H1 (cell line): ENCODE measurements at regions not wholly inside any gene's neighbourhood (a gene's known extent, or its start where the extent isn't known, plus 50 kb on each side); places are given as distances from the start of the nearest gene placed in this dataset.

Experiments
- CTCF ChIA-PET: fragments of 300-600 bp; sonication (Branson Sonifier 250); formaldehyde crosslinking; loops from one replicate; lab custom pipeline; 2021; ENCODE audit not compliant: partially characterized antibody; lab: Charles Lee
- POLR2A ChIA-PET: fragments of 300-600 bp; sonication (Branson Sonifier 250); formaldehyde crosslinking; loops from one replicate; lab custom pipeline; 2021; ENCODE audit warnings: inconsistent platforms; ENCODE audit not compliant: partially characterized antibody; lab: Charles Lee
- DNase-seq, 2 experiments: peaks; one replicate each; pipeline versions ENCODE4 v3.0.0 to v3.0.0-alpha.2; 2010 to 2022; ENCODE audit warnings: low spot score in 2 of 2, low read depth in 1 of 2, mixed read lengths in 1 of 2
- FAIRE-seq: peaks from 2 replicates; lab custom pipeline; 2011; peaks lifted over from hg19 to GRCh38; lab: Jason Lieb, UNC
- H2AFZ ChIP-seq: 2 replicates; pipeline ENCODE4 v1.8.1; 2012; ENCODE audit warnings: low read length, inconsistent platforms
- H2AK5ac ChIP-seq: 2 replicates; pipeline ENCODE4 v1.6.1; 2013; ENCODE audit warnings: low read depth, low read length
- H2BK120ac ChIP-seq: replicated peaks from 2 replicates; pipeline ENCODE3; 2013; ENCODE audit warnings: low read depth, low read length, inconsistent platforms
- H2BK12ac ChIP-seq: 2 replicates; pipeline ENCODE4 v1.6.1; 2013; ENCODE audit warnings: low read depth, low read length
- H2BK15ac ChIP-seq: 2 replicates; pipeline ENCODE4 v1.6.1; 2013; ENCODE audit warnings: low read length
- H2BK20ac ChIP-seq: 2 replicates; pipeline ENCODE4 v1.6.1; 2013; ENCODE audit warnings: low read length
- H2BK5ac ChIP-seq: 2 replicates; pipeline ENCODE4 v1.6.1; 2013; ENCODE audit warnings: low read depth, low read length
- H3K14ac ChIP-seq: 2 replicates; pipeline ENCODE4 v1.6.1; 2013; ENCODE audit warnings: inconsistent platforms; ENCODE audit not compliant: insufficient read length
- H3K18ac ChIP-seq: 2 replicates; pipeline ENCODE4 v1.6.1; 2013; ENCODE audit warnings: low read length; ENCODE audit errors: extremely low read depth
- H3K23ac ChIP-seq: 2 replicates; pipeline ENCODE4 v1.6.1; 2013; ENCODE audit warnings: inconsistent platforms; ENCODE audit not compliant: insufficient read length
- H3K23me2 ChIP-seq: 2 replicates; pipeline ENCODE4 v1.6.1; 2013; ENCODE audit warnings: low read depth, low read length
- H3K27ac ChIP-seq: 2 replicates; pipeline ENCODE4 v1.6.1; 2011; ENCODE audit warnings: low read depth, low read length, inconsistent platforms
- H3K27me3 ChIP-seq, 4 experiments: replicated peaks in 1 of 4; 1 replicate in 1 of 4; 2 replicates in 3 of 4; pipeline versions ENCODE4 v1.6.1 to v1.8.1; 2011 to 2013; ENCODE audit warnings: low read length in 3 of 4, mild to moderate bottlenecking in 3 of 4, inconsistent platforms in 2 of 4, mixed read lengths in 2 of 4, moderate library complexity in 1 of 4; ENCODE audit not compliant: control insufficient read depth in 3 of 4, insufficient read depth in 3 of 4; ENCODE audit errors: extremely low read depth in 1 of 4
- H3K36me3 ChIP-seq, 4 experiments: 2 replicates each; pipeline versions ENCODE4 v1.6.1 to v1.8.1; 2011 to 2013; ENCODE audit warnings: mild to moderate bottlenecking in 4 of 4, low read length in 3 of 4, moderate library complexity in 2 of 4, control low read depth in 1 of 4, inconsistent platforms in 1 of 4; ENCODE audit not compliant: insufficient read depth in 4 of 4, control insufficient read depth in 2 of 4
- H3K4ac ChIP-seq: replicated peaks from 2 replicates; pipeline ENCODE3; 2013; ENCODE audit warnings: low read length, low read depth, mixed read lengths, inconsistent platforms; ENCODE audit not compliant: insufficient read length
- H3K4me1 ChIP-seq, 4 experiments: replicated peaks in 1 of 4; 1 replicate in 1 of 4; 2 replicates in 3 of 4; pipeline versions ENCODE4 v1.6.1 to v1.8.1; 2011 to 2013; ENCODE audit warnings: low read length in 3 of 4, inconsistent platforms in 2 of 4, mixed read lengths in 1 of 4; ENCODE audit not compliant: insufficient read depth in 4 of 4, control insufficient read depth in 3 of 4
- H3K4me2 ChIP-seq, 2 experiments: 2 replicates each; pipeline versions ENCODE4 v1.6.1 to v1.8.1; 2011 to 2013; ENCODE audit warnings: low read depth in 2 of 2, low read length in 2 of 2, control low read depth in 1 of 2, inconsistent platforms in 1 of 2, mild to moderate bottlenecking in 1 of 2; ENCODE audit not compliant: insufficient read depth in 1 of 2
- H3K4me3 ChIP-seq, 4 experiments: fragments of 200-600, 300-600 bp in 1 of 4; sonication (generic), shearing (Covaris generic), sonication (Bioruptor Twin) in 1 of 4; 2 replicates each; pipeline versions ENCODE4 v1.5.1 to v1.8.1; 2011 to 2016; ENCODE audit warnings: low read length in 4 of 4, low read depth in 3 of 4, control low read depth in 2 of 4, inconsistent platforms in 2 of 4, mild to moderate bottlenecking in 2 of 4, mixed read lengths in 1 of 4, moderate library complexity in 1 of 4; ENCODE audit not compliant: insufficient read depth in 2 of 4; ENCODE audit errors: extremely low read depth in 1 of 4
- H3K56ac ChIP-seq: replicated peaks from 2 replicates; pipeline ENCODE3; 2013; ENCODE audit warnings: low read depth, mild to moderate bottlenecking, mixed read lengths, low read length, inconsistent platforms; ENCODE audit not compliant: insufficient read length
- H3K79me1 ChIP-seq: 2 replicates; pipeline ENCODE4 v1.6.1; 2013; ENCODE audit warnings: low read depth, low read length, control low read depth
- H3K79me2 ChIP-seq, 2 experiments: 2 replicates each; pipeline versions ENCODE4 v1.6.1 to v1.8.1; 2012 to 2013; ENCODE audit warnings: low read length in 2 of 2, mild to moderate bottlenecking in 2 of 2, inconsistent platforms in 1 of 2; ENCODE audit not compliant: insufficient read depth in 2 of 2, control insufficient read depth in 1 of 2
- H3K9ac ChIP-seq, 4 experiments: replicated peaks in 1 of 4; 1 replicate in 1 of 4; 2 replicates in 3 of 4; pipeline versions ENCODE4 v1.6.1 to v1.8.1; 2011 to 2013; ENCODE audit warnings: low read depth in 3 of 4, low read length in 3 of 4, control low read depth in 2 of 4, mild to moderate bottlenecking in 2 of 4, moderate library complexity in 2 of 4, inconsistent platforms in 1 of 4; ENCODE audit errors: extremely low read depth in 1 of 4
- H3K9me3 ChIP-seq, 2 experiments: 2 replicates each; pipeline versions ENCODE4 v1.6.1 to v1.8.1; 2012 to 2013; ENCODE audit warnings: mild to moderate bottlenecking in 2 of 2, moderate library complexity in 2 of 2, control low read depth in 1 of 2, inconsistent platforms in 1 of 2, low read depth in 1 of 2, low read length in 1 of 2, mixed read lengths in 1 of 2; ENCODE audit not compliant: insufficient read depth in 2 of 2
- H4K20me1 ChIP-seq, 2 experiments: replicated peaks in 1 of 2; 2 replicates each; pipeline versions ENCODE3 to v1.8.1; 2011 to 2013; ENCODE audit warnings: inconsistent platforms in 2 of 2, low read length in 2 of 2, mild to moderate bottlenecking in 1 of 2; ENCODE audit not compliant: insufficient read depth in 2 of 2, control insufficient read depth in 1 of 2
- H4K5ac ChIP-seq: 2 replicates; pipeline ENCODE4 v1.6.1; 2013; ENCODE audit warnings: low read length, low read depth, mixed read lengths, inconsistent platforms; ENCODE audit not compliant: insufficient read length
- H4K8ac ChIP-seq: 2 replicates; pipeline ENCODE4 v1.8.0; 2013; ENCODE audit warnings: mild to moderate bottlenecking, moderate library complexity, low read length, inconsistent platforms; ENCODE audit not compliant: insufficient read depth; ENCODE audit errors: extremely low read depth
- H4K91ac ChIP-seq: replicated peaks from 2 replicates; pipeline ENCODE3; 2013; ENCODE audit warnings: low read length, mixed read lengths, inconsistent platforms; ENCODE audit not compliant: insufficient read length
- CTBP2 ChIP-seq: IDR thresholded peaks from 2 replicates; pipeline ENCODE4 v1.7.0; 2011; ENCODE audit warnings: borderline replicate concordance, mild to moderate bottlenecking, moderate library complexity, mixed read lengths, low read length; ENCODE audit not compliant: insufficient read depth, insufficient read length
- MAFK ChIP-seq: IDR thresholded peaks from 2 replicates; pipeline ENCODE4 v1.6.1; 2012; ENCODE audit warnings: low read depth, mild to moderate bottlenecking, improper control_type of control experiment, low read length
- NRF1 ChIP-seq: IDR thresholded peaks from 2 replicates; pipeline ENCODE4 v1.6.1; 2011; ENCODE audit warnings: mild to moderate bottlenecking, low read depth, low read length, improper control_type of control experiment
- SAP30 ChIP-seq: fragments of 300-600 bp; sonication (generic); IDR thresholded peaks from 2 replicates; pipeline ENCODE4 v1.7.1; 2012; ENCODE audit warnings: low read length, moderate library complexity, mild to moderate bottlenecking, inconsistent platforms; ENCODE audit not compliant: insufficient read depth, insufficient replicate concordance
- SUZ12 ChIP-seq: fragments of 200-600 bp; sonication (generic); IDR thresholded peaks from 2 replicates; pipeline ENCODE4 v1.6.1; 2012; ENCODE audit warnings: mild to moderate bottlenecking, inconsistent platforms, low read length, moderate library complexity, mixed read lengths
- TCF12 ChIP-seq: IDR thresholded peaks from 2 replicates; pipeline ENCODE4 v1.6.1; 2011; ENCODE audit warnings: low read depth, mild to moderate bottlenecking, low read length
- TEAD4 ChIP-seq: IDR thresholded peaks from 2 replicates; pipeline ENCODE4 v1.6.1; 2012; ENCODE audit warnings: low read depth, low read length, inconsistent platforms, mixed read lengths

- H3K27ac ChIP-seq: no peak overlapping the region
- POLR2A ChIA-PET: no interaction called here
Measured at GRCh38 chr4:96247096-96247495, 407.2 kb downstream of the PDHA2 start.

More at GRCh38 chr4:96247096-96247495, 407.2 kb downstream of the PDHA2 start:
- no peak overlapping the region for H3K14ac ChIP-seq
- no peak overlapping the region for H4K91ac ChIP-seq
- no peaks in the 10 kb centered on the region for H3K23me2 ChIP-seq
- no peak overlapping the region for H2BK20ac ChIP-seq
- no peak for DNase-seq
- H4K20me1 ChIP-seq: no peaks in the 10 kb centered on the region
- CTCF ChIA-PET: no interaction called here
- no peaks in the 10 kb centered on the region for H3K79me1 ChIP-seq
- no peaks in the 10 kb centered on the region for H3K79me2 ChIP-seq
- no peak overlapping the region for H3K9ac ChIP-seq
- no peak for TF ChIP-seq MAFK
- TF ChIP-seq TEAD4: no peak
- TF ChIP-seq TCF12: no peak
- no peak for TF ChIP-seq CTBP2
- TF ChIP-seq NRF1: no peak
- no peak for TF ChIP-seq SUZ12
- TF ChIP-seq SAP30: no peak
- H3K18ac ChIP-seq: no peak overlapping the region
- no peak overlapping the region for H2BK120ac ChIP-seq
- H3K23ac ChIP-seq: no peak overlapping the region
- H2AFZ ChIP-seq: no peak overlapping the region
- no peak overlapping the region for H2BK15ac ChIP-seq
- no peak overlapping the region for H2BK5ac ChIP-seq
- H3K56ac ChIP-seq: no peak overlapping the region
- H3K4me1 ChIP-seq: no peaks in the 10 kb centered on the region
- H4K5ac ChIP-seq: no peak overlapping the region
- H3K4me3 ChIP-seq: no peak overlapping the region
- H3K4ac ChIP-seq: no peak overlapping the region
- H4K8ac ChIP-seq: no peak overlapping the region
- peaks cover 0 to 3% of the 10 kb centered on the region in 2 experiments; a peak in 1 of 4 replicates for H3K9me3 ChIP-seq
- no peak for FAIRE-seq
- H3K27me3 ChIP-seq: no peaks in the 10 kb centered on the region
- no peak overlapping the region for H2AK5ac ChIP-seq
- H2BK12ac ChIP-seq: no peak overlapping the region
- H3K36me3 ChIP-seq: no peaks in the 10 kb centered on the region; a peak in 1 of 8 replicates
- H3K4me2 ChIP-seq: no peak overlapping the region
